Endothelial cell of hepatic sinusoid (primary cell): ENCODE measurements at regions not wholly inside any gene's neighbourhood (a gene's known extent, or its start where the extent isn't known, plus 50 kb on each side); places are given as distances from the start of the nearest gene placed in this dataset.

Experiments
- in situ Hi-C: cut with HindIII; loops from 2 replicates; pipeline ENCODE4 v1.10.0; 2017; ENCODE audit warnings: low sequenced_read_pairs

DNA sequence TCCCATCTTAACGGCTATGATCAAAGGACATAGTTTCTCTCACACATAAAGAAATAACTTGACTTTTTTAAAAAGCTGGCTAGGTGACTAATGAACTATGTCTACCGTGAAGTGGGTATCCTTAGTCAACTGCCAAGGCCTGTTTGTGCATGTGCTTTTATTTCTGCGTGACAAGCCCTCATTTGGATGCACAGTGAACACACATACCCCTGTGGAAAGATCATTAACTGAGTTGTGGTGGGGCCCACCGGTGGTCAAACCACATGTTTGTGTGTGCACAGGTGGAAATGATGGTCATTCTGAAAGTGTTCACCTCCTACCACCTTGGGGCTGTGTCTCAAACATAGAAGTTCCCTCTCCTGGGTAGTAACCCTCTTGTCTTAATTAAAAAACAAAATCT, 256.1 kb upstream of the SALL1 start:
- in situ Hi-C loops, result no loop called here

GRCh38 chr16:51405361-51405760, 254.3 kb upstream of the SALL1 start:
- in situ Hi-C loops, result no loop called here

GRCh38 chr16:51404386-51404785, 253.3 kb upstream of the SALL1 start:
- in situ Hi-C loops, result no loop called here

DNA sequence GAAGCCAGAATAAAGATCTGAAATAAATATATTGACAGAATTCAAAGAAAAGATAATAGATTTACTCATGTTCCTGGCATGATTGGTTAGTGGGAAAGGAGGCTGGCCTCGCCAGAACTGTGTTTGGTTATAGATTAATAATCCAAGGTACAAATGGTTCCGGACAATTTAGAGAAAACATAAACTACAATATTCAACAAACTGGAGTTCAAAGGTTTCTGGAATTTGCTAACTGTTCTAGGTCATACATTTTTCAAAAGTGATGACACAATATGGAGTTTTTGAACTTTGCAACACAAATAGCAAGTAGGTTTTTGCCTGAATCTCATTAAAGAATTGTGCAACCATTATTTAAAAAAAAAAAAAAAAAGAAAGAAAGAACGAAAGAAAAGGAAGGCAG, 251.7 kb upstream of the SALL1 start:
- in situ Hi-C loops, result no loop called here

DNA sequence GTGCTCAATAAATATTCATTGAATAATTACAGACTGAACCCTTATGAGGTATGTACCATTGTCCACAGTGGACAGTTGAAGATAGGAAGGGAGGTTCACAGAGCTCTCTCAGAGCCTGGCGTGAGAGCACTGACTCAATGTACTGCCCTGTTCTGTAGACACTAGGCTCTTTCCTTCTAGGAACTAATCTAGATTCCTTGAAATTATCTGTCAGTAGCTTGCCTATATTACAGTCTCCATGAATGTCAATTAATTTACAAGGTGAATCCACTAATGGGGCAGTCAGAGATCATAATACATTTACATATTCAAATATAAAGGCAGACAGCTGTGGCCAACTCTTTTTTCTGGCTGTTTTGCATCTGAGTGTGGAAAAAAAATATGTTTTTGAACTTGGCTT, 251.2 kb upstream of the SALL1 start:
- in situ Hi-C loops, result no loop called here

DNA sequence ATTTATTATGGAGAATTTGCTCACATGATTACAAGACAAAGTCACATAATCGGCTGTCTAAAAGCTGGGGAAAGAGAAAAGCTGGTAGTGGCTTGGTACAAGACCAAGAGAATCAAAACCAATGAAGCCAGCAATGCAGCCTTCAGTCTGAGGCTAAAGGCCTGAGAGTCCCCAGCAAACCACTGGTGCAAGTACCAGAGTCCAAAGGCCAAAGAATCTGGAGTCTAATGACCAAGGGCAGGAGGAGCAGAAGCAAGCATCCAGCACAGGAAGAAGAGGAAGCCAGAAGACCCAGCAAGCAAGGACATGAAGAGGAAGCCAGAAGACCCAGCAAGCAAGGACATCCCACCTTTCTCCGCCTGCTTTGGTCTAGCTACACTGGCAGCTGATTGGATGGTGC, 250.6 kb upstream of the SALL1 start:
- in situ Hi-C loops, result no loop called here

GRCh38 chr16:51399908-51400670, 249.0 kb upstream of the SALL1 start:
- in situ Hi-C loops, result no loop called here

- in situ Hi-C loops, result no loop called here
Observed at GRCh38 chr16:51394421-51394820, 243.4 kb upstream of the SALL1 start.

DNA sequence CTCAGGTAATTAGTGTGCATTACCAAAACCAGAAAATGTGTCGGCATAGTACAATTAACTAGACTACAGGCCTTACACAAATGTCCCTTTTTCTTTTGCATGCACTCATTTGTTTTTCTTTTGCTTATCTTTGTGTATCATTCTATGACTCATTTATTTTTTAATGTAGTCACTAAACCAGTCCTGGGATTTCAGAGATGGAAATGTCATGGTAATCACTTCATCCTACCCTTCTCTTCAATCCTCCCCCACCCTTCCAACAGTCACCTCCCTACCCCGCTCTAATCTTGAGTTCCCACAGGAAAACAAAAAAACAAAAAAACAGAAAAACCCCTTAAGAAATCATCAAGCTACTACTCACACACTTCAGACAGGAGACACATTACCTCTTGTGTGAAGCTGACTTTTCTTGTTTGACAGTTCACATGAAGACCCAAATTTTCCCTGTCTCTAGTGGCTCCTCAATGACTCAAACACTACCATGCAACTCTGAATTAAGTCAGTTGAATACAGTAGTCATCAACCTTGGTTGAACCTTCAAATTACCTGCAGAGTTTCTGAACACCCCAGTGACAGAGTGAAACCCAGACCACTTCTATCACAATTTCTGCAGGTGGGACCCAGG, 242.4 kb upstream of the SALL1 start:
- in situ Hi-C loops, result no loop called here

GRCh38 chr16:51392521-51393187, 241.6 kb upstream of the SALL1 start:
- in situ Hi-C loops, result no loop called here

DNA sequence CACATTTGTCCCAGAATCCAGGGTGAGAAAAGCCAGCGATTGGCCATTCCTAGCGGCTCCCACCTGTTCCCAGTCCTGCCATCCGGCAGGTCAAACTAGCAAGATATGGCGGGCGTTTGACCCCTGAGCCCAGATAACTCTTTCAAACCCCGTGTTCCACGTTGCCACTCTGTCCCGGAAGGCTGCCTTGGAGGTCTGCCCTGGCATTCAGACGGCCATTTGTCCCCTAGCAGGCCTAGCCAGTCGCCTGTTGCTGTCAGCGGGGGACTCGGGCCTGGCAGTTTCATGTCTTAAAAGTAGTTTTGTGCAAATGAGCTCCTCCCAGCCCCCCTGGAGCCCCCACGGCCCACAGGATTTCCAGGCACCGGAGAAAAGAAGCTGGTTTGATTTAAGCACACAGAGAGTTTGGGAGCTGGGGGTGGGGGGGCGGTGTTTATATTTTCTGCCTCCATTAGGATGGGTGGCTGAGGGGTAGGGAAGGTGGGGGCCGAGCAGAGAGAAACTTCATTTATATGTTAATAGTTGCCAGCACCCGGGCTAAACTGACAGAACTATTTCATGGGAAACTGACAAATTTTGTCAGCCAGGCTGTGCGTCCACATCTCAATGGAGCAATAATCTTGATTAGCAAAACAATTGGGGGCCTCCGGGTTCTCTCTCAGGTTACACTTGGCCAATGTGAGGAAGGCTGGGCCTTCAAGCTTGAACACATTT, 240.9 kb upstream of the SALL1 start:
- in situ Hi-C loops, result no loop called here

- in situ Hi-C loops, result no loop called here
Observed at GRCh38 chr16:51390877-51391276, 239.8 kb upstream of the SALL1 start.

GRCh38 chr16:51389881-51390280, 238.8 kb upstream of the SALL1 start:
- in situ Hi-C loops, result no loop called here

- in situ Hi-C loops, result no loop called here
Observed at GRCh38 chr16:51388516-51388951, 237.5 kb upstream of the SALL1 start.

DNA sequence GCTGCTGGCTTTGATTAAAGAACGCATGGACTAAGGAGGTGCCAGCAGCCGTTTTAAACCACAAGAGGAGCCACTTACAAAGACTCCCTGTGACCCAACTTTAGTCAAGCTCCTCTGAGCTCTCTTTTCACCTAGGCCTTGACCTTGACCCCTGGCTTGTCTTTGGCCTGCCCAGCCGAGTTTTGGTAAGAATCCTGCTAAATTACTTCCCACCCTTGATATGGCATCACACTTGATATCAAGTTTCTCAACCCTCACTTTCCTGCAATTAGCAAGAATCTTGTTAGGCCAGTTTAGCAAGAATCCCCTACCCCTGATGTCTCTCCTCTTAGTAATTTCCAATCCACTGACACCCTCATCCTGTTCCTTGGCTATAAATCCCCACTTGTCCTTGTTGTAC, 232.8 kb upstream of the SALL1 start:
- in situ Hi-C loops, result no loop called here

- in situ Hi-C loops, result no loop called here
Observed at GRCh38 chr16:51382940-51383339, 231.9 kb upstream of the SALL1 start.

DNA sequence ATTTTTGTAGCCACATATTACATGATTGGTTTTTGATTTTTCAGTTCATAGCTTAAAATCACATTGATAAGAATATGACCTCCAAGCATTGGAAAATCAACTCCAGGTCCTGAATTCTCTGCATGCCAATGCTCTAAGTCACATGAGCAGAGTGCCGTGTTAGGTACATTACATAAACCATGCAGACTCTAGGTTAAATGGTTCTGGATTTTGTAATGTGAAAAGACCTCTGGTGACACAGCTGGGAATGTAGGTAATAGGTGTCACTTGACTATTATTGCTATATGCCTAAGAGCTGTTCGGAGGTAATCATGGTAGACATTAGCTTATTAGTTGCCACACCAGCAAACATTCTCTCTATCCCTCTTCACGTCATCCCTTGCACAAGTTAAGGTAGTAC, 231.1 kb upstream of the SALL1 start:
- in situ Hi-C loops, result no loop called here

DNA sequence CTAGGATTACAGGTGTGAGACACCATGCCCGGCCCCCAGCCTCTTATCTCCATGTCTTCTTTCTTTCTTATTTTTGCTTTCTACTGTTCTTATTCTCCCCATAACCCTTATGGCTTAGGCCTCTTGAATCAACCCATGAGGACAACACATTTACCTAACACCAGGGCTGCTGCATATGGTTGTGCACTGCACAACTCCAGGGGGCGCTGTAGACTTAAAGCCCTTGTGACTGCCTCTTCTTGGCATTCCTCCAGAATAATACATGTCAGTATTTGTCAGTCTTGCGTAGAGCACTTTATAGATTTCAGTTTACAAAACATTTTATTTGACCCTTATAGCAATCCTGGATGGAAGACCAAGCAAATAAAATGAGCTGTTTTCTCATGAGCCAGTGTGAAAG, 225.0 kb upstream of the SALL1 start:
- in situ Hi-C loops, result no loop called here

DNA sequence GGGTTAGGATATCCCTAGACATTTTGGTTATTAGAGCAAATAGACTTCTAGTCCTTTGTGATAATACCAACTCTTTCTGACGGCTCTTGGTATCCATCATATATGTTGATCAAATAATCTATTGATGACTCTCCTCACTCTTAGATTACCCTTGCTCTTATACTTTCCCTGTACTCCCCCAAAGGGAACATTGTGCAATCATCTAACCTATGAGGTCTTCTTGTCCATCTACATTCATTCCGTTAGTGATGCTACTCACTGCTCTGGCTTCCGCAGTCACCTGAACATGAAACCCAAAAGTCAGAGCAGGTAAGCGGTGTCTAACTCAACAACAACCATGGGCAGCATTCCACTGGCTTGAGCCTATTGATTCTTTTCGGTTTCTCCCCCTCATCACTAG, 223.7 kb upstream of the SALL1 start:
- in situ Hi-C loops, result no loop called here

GRCh38 chr16:51374346-51374745, 223.3 kb upstream of the SALL1 start:
- in situ Hi-C loops, result no loop called here

- in situ Hi-C loops, result no loop called here
Observed at GRCh38 chr16:51365715-51366114, 214.6 kb upstream of the SALL1 start.
